GM23338 (cell line): ENCODE measurements at regions not wholly inside any gene's neighbourhood (a gene's known extent, or its start where the extent isn't known, plus 50 kb on each side); places are given as distances from the start of the nearest gene placed in this dataset.

Experiments used
- ATAC-seq: fragments of 200-7000 bp; cut with Tn5 transposase; 3 replicates; pipeline ENCODE4 v1.9.1; 2020
- DNase-seq: peaks from one replicate; pipeline ENCODE4 v3.0.0-alpha.2; 2015; ENCODE audit warnings: low spot score
- H2AFZ ChIP-seq: fragments of 200-600 bp; sonication (generic); 2 replicates; pipeline ENCODE4 v1.8.0; 2016; ENCODE audit warnings: antibody characterized with exemption, mild to moderate bottlenecking, moderate library complexity
- H3F3A ChIP-seq: fragments of 200-600 bp; sonication (generic); replicated peaks from 2 replicates; pipeline ENCODE4 v1.8.0; 2017; ENCODE audit warnings: antibody characterized with exemption, mixed run types, low read depth
- H3K27ac ChIP-seq: fragments of 200-600 bp; sonication (generic); 2 replicates; pipeline ENCODE4 v1.6.1; 2016; ENCODE audit warnings: low read depth
- H3K27me3 ChIP-seq: fragments of 200-600 bp; sonication (generic); 2 replicates; pipeline ENCODE4 v1.8.0; 2016; ENCODE audit warnings: mild to moderate bottlenecking, mixed run types, moderate library complexity; ENCODE audit not compliant: insufficient read depth
- H3K36me3 ChIP-seq: fragments of 200-600 bp; sonication (generic); 2 replicates; pipeline ENCODE4 v1.8.0; 2016; ENCODE audit warnings: mild to moderate bottlenecking; ENCODE audit not compliant: insufficient read depth
- H3K4me1 ChIP-seq: fragments of 200-600 bp; sonication (generic); 2 replicates; pipeline ENCODE4 v1.8.0; 2016; ENCODE audit warnings: mild to moderate bottlenecking, moderate library complexity; ENCODE audit not compliant: insufficient read depth
- H3K4me2 ChIP-seq: fragments of 200-600 bp; sonication (generic); 2 replicates; pipeline ENCODE4 v1.7.1; 2017; ENCODE audit warnings: mixed run types
- H3K4me3 ChIP-seq: fragments of 200-600 bp; sonication (generic); 2 replicates; pipeline ENCODE4 v1.6.1; 2016; ENCODE audit warnings: mixed run types
- H3K79me2 ChIP-seq: fragments of 200-600 bp; sonication (generic); replicated peaks from 2 replicates; pipeline ENCODE4 v1.8.0; 2017; ENCODE audit warnings: mild to moderate bottlenecking; ENCODE audit not compliant: insufficient read depth
- H3K9me2 ChIP-seq: fragments of 200-600 bp; sonication (generic); 2 replicates; pipeline ENCODE4 v1.8.0; 2017; ENCODE audit not compliant: insufficient read depth
- H4K20me1 ChIP-seq: fragments of 200-600 bp; sonication (generic); replicated peaks from 2 replicates; pipeline ENCODE4 v1.8.0; 2017; ENCODE audit warnings: mild to moderate bottlenecking; ENCODE audit not compliant: insufficient read depth
- H3K27ac Mint-ChIP-seq: 2 replicates; pipeline ENCODE4 v1.8.0; 2020; ENCODE audit warnings: inconsistent platforms, mild to moderate bottlenecking, moderate library complexity, mixed read lengths
- H3K27me3 Mint-ChIP-seq: 3 replicates; pipeline ENCODE4 v1.8.0; 2022; ENCODE audit warnings: low read depth, mild to moderate bottlenecking, moderate library complexity, mixed read lengths, inconsistent platforms; ENCODE audit not compliant: insufficient read depth, poor library complexity
- H3K36me3 Mint-ChIP-seq: 3 replicates; pipeline ENCODE4 v1.8.0; 2021; ENCODE audit warnings: low read depth, mild to moderate bottlenecking, inconsistent platforms, moderate library complexity, mixed read lengths
- H3K4me1 Mint-ChIP-seq: 3 replicates; pipeline ENCODE4 v1.8.0; 2020; ENCODE audit warnings: mild to moderate bottlenecking, inconsistent platforms, mixed read lengths
- H3K4me3 Mint-ChIP-seq: 3 replicates; pipeline ENCODE4 v1.8.0; 2021; ENCODE audit warnings: moderate library complexity, mild to moderate bottlenecking, inconsistent platforms, mixed read lengths
- H3K9me3 Mint-ChIP-seq: 3 replicates; pipeline ENCODE4 v1.8.0; 2020; ENCODE audit warnings: moderate library complexity, mild to moderate bottlenecking, inconsistent platforms, mixed read lengths
- CREB1 ChIP-seq: fragments of 250-450 bp; sonication (Bioruptor Pico); IDR thresholded peaks from 2 replicates; pipeline ENCODE4 v1.5.0; 2020; ENCODE audit warnings: low read depth, mild to moderate bottlenecking, moderate library complexity
- CTCF ChIP-seq, 2 experiments: fragments of 200-600 bp in 1 of 2; sonication (generic) in 1 of 2; conservative IDR thresholded peaks; 2 replicates each; pipeline versions ENCODE4 v1.5.1 to v1.6.1; 2016 to 2017; ENCODE audit warnings: antibody characterized with exemption in 2 of 2, low read depth in 2 of 2, mild to moderate bottlenecking in 2 of 2, moderate library complexity in 1 of 2
- EZH2 ChIP-seq: fragments of 200-600 bp; sonication (generic); IDR thresholded peaks from one replicate; pipeline ENCODE4 v1.8.0; 2017; ENCODE audit warnings: antibody characterized with exemption, mild to moderate bottlenecking, low read depth; ENCODE audit not compliant: unreplicated experiment
- EZH2phosphoT487 ChIP-seq: fragments of 200-600 bp; sonication (generic); IDR thresholded peaks from one replicate; pipeline ENCODE4 v1.8.1; 2018; ENCODE audit warnings: antibody characterized with exemption; ENCODE audit not compliant: unreplicated experiment
- NANOG ChIP-seq: IDR thresholded peaks from 2 replicates; pipeline ENCODE4 v1.6.1; 2016; ENCODE audit warnings: antibody characterized with exemption, borderline replicate concordance
- POLR2AphosphoS5 ChIP-seq: IDR thresholded peaks from 2 replicates; pipeline ENCODE4 v1.6.1; 2016; ENCODE audit warnings: antibody characterized with exemption, low read depth
- REST ChIP-seq: IDR thresholded peaks from one replicate; pipeline ENCODE4 v1.6.1; 2018; ENCODE audit warnings: antibody characterized with exemption; ENCODE audit not compliant: unreplicated experiment
- ZNF114 ChIP-seq: fragments of 250-450 bp; sonication (Bioruptor Pico); IDR thresholded peaks from 2 replicates; pipeline ENCODE4 v1.5.0; 2020; ENCODE audit warnings: mild to moderate bottlenecking, moderate library complexity
- TF ChIP-seq, protein P1 (sequence below): fragments of 250-450 bp; sonication (Bioruptor Pico); IDR thresholded peaks from 2 replicates; pipeline ENCODE4 v1.5.0; 2020; ENCODE audit warnings: mild to moderate bottlenecking, moderate library complexity

DNA sequence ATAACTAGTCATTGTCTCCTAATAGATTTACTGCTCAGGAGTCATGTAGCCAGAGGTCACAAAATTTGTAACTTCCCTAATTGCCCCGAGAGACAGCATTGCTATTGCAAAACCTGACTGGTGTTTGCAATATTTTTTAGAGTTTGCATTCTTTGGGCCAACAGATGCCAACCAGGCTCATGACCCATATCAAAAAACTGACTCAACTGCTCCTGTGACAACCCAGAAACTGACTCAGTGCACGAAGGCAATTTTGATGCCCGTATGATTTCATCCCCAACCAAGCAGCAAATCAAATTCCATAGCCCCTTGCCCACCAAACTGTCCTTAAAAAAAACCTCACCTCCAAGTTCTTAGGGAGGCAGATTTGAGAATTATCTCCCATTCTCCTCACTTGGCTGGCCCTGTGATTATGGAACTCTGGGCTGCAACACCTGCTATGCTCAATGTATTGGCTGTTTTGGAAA lies 951.3 kb downstream of the TSN start (continued):
- no peak for TF ChIP-seq CTCF (conservative IDR thresholded peaks at IDR 0.05; ENCODE audit: low read depth in 2 of 2)
- no peak for TF ChIP-seq EZH2
- TF ChIP-seq ZNF114 = no peak
- TF ChIP-seq REST = no peak
- no peak for TF ChIP-seq EZH2phosphoT487

DNA sequence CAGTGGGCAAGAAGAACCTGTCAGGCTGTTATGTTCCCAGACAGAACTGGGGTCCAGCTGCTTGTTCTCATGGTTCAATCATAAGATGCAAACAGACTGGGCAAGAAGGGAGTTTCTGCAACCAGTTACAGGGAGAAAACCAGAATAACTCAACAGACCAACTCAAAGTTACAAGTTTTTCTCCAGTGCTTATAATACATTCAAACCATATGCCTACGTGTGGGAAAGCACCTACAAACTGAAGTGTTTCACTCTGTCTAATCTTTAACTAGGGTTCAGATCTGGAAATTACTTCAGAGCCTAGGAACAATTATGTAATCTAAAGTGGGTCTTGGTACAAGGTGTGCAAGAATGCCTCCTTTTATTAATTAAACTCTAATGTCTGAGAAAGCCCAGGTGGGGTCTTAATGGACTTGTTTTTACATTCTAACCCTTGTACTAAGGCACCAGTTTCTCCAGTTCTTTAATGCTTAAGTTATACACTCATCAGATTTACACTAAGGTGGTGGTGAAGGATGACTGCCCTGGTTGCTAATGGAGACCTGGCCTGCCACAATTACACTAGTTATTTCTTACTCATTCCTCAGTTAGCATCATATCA lies 951.9 kb downstream of the TSN start:
- H3K4me3 ChIP-seq = no peak overlapping the region
- Mint-ChIP-seq H3K27ac (no peak overlapping the region), H3K4me1 (peaks cover 9% of the 10 kb centered on the region; the same call in 2 of the 3 replicates), H3K9me3 (no peaks in the 10 kb centered on the region; the same call in 2 of the 3 replicates), H3K27me3 (peaks cover 3% of the 10 kb centered on the region), H3K36me3 (peaks cover 6% of the 10 kb centered on the region; the same call in 2 of the 3 replicates), H3K4me3 (no peak overlapping the region)
- H4K20me1 ChIP-seq = no peaks in the 10 kb centered on the region
- no peak for TF ChIP-seq CREB1
- TF ChIP-seq POLR2AphosphoS5 = no peak
- TF ChIP-seq, protein P1, sequence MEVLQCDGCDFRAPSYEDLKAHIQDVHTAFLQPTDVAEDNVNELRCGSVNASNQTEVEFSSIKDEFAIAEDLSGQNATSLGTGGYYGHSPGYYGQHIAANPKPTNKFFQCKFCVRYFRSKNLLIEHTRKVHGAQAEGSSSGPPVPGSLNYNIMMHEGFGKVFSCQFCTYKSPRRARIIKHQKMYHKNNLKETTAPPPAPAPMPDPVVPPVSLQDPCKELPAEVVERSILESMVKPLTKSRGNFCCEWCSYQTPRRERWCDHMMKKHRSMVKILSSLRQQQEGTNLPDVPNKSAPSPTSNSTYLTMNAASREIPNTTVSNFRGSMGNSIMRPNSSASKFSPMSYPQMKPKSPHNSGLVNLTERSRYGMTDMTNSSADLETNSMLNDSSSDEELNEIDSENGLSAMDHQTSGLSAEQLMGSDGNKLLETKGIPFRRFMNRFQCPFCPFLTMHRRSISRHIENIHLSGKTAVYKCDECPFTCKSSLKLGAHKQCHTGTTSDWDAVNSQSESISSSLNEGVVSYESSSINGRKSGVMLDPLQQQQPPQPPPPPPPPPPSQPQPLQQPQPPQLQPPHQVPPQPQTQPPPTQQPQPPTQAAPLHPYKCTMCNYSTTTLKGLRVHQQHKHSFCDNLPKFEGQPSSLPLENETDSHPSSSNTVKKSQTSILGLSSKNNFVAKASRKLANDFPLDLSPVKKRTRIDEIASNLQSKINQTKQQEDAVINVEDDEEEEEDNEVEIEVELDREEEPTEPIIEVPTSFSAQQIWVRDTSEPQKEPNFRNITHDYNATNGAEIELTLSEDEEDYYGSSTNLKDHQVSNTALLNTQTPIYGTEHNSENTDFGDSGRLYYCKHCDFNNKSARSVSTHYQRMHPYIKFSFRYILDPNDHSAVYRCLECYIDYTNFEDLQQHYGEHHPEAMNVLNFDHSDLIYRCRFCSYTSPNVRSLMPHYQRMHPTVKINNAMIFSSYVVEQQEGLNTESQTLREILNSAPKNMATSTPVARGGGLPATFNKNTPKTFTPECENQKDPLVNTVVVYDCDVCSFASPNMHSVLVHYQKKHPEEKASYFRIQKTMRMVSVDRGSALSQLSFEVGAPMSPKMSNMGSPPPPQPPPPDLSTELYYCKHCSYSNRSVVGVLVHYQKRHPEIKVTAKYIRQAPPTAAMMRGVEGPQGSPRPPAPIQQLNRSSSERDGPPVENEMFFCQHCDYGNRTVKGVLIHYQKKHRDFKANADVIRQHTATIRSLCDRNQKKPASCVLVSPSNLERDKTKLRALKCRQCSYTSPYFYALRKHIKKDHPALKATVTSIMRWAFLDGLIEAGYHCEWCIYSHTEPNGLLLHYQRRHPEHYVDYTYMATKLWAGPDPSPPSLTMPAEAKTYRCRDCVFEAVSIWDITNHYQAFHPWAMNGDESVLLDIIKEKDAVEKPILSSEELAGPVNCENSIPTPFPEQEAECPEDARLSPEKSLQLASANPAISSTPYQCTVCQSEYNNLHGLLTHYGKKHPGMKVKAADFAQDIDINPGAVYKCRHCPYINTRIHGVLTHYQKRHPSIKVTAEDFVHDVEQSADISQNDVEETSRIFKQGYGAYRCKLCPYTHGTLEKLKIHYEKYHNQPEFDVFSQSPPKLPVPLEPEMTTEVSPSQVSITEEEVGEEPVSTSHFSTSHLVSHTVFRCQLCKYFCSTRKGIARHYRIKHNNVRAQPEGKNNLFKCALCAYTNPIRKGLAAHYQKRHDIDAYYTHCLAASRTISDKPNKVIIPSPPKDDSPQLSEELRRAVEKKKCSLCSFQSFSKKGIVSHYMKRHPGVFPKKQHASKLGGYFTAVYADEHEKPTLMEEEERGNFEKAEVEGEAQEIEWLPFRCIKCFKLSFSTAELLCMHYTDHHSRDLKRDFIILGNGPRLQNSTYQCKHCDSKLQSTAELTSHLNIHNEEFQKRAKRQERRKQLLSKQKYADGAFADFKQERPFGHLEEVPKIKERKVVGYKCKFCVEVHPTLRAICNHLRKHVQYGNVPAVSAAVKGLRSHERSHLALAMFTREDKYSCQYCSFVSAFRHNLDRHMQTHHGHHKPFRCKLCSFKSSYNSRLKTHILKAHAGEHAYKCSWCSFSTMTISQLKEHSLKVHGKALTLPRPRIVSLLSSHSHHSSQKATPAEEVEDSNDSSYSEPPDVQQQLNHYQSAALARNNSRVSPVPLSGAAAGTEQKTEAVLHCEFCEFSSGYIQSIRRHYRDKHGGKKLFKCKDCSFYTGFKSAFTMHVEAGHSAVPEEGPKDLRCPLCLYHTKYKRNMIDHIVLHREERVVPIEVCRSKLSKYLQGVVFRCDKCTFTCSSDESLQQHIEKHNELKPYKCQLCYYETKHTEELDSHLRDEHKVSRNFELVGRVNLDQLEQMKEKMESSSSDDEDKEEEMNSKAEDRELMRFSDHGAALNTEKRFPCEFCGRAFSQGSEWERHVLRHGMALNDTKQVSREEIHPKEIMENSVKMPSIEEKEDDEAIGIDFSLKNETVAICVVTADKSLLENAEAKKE = no peak
- TF ChIP-seq NANOG = no peak
- H3K27me3 ChIP-seq = no peaks in the 10 kb centered on the region
- H3K4me2 ChIP-seq = no peak overlapping the region
- ATAC-seq (no peak), DNase-seq (no peak)
- H3F3A ChIP-seq = no peaks in the 10 kb centered on the region
- H3K36me3 ChIP-seq = no peaks in the 10 kb centered on the region
- H3K4me1 ChIP-seq = no peaks in the 10 kb centered on the region
- H2AFZ ChIP-seq = no peak overlapping the region
- H3K27ac ChIP-seq = no peak overlapping the region
- peaks cover 5% of the 10 kb centered on the region; the same call in 1 of the 2 replicates for H3K9me2 ChIP-seq
- no peaks in the 10 kb centered on the region for H3K79me2 ChIP-seq
